LNCaP clone FGC (cell line): ENCODE measurements at regions not wholly inside any gene's neighbourhood (a gene's known extent, or its start where the extent isn't known, plus 50 kb on each side); places are given as distances from the start of the nearest gene placed in this dataset.

Experiments
- DNase-seq: peaks from one replicate; pipeline ENCODE4 v3.0.0-alpha.2; 2011; ENCODE audit warnings: low read depth
- H3K4me3 ChIP-seq: 2 replicates; pipeline ENCODE4 v1.5.1; 2011; ENCODE audit warnings: mild to moderate bottlenecking, low read depth, low read length, control low read depth
- TF ChIP-seq, protein P1 (sequence below): IDR thresholded peaks from 2 replicates; pipeline ENCODE4 v1.5.1; 2012; ENCODE audit warnings: mild to moderate bottlenecking; ENCODE audit not compliant: control insufficient read depth, insufficient read depth; ENCODE audit errors: extremely low read depth

DNA sequence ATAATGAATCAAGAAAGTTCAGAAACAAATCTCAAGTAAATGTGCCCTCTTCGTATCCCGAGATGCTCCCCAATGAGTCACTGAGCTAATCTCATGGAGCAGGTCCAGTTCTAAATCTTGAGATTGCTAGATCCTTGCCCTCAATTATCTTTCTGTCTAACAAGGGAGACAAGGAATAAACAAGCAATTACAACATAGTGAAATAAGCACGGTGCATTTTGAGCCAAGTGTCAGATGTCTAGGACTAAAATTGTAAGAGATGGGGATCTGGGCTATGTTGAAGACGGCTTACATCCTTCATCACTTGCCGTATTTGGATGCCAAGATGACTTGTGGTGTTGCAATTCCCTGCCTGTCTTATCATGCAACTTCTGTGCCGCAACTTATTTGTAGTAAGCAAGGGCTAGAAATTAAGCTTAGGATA, 56.5 kb upstream of the ADGRF1 start:
- no peak overlapping the region for H3K4me3 ChIP-seq
- DNase-seq: no peak
- TF ChIP-seq, protein P1, sequence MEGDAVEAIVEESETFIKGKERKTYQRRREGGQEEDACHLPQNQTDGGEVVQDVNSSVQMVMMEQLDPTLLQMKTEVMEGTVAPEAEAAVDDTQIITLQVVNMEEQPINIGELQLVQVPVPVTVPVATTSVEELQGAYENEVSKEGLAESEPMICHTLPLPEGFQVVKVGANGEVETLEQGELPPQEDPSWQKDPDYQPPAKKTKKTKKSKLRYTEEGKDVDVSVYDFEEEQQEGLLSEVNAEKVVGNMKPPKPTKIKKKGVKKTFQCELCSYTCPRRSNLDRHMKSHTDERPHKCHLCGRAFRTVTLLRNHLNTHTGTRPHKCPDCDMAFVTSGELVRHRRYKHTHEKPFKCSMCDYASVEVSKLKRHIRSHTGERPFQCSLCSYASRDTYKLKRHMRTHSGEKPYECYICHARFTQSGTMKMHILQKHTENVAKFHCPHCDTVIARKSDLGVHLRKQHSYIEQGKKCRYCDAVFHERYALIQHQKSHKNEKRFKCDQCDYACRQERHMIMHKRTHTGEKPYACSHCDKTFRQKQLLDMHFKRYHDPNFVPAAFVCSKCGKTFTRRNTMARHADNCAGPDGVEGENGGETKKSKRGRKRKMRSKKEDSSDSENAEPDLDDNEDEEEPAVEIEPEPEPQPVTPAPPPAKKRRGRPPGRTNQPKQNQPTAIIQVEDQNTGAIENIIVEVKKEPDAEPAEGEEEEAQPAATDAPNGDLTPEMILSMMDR: no peak

GRCh38 chr6:47097092-47097945, 55.2 kb upstream of the ADGRF1 start:
- H3K4me3 ChIP-seq: no peak overlapping the region
- TF ChIP-seq, protein P1: peak; percentile 86
- DNase-seq: peak; percentile 56

GRCh38 chr6:47096211-47096895, 54.2 kb upstream of the ADGRF1 start:
- DNase-seq: no peak
- TF ChIP-seq, protein P1: no peak
- no peak overlapping the region for H3K4me3 ChIP-seq

DNA sequence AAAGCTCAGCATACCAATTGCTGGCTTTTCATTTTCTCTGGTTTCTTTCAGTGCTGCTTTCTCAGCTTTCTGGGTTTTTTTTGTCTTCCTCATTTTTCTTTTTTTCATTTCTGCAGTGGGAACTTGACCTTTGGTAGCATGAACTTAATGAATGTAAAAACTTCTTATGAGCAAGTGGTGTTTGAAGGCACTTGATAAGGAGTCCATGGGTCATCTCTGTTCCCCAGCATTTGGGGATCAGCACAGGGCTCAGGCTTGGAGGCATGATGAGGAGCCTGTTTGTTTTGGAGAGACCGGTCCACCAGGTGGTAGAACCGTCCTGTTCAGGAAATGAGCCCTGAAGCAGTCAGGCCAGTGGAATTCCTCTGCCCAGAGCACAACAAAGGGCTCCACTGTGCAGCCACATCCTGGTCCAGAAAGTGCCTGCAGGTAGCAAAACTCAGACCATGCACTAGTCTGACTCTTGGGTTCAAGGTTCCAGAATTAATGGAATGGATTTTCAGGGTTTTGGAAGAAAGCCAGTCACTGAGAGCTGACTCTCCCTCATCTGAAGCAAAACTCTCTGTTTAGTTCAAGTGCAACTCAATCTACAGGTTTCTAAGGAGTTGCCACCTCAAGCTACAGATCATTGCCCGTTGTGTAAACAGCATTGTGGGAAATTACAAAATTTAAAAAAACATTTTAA, 52.3 kb upstream of the ADGRF1 start:
- TF ChIP-seq, protein P1: 0 out of 2 replicates have a peak, but pooled peaks have one; percentile 1
- no peak for DNase-seq
- H3K4me3 ChIP-seq: no peak overlapping the region

DNA sequence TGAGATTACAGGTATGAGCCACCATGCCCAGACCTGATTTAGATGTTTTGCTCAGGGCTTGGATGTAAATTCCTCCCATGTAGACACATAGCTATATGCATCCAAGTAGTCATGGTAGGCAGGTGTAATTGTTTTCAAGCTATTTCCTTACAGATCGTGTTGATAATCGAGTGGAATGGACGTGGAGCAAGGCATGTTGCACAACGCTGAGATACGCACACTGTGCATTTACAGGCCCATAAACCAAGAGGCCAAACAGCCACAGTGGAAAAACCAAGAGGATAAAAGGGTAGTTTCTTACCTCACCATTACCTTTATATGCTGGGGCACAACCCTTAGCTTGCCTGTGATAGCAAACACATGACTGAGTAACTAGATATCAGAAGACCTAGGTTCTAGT, 51.0 kb upstream of the ADGRF1 start:
- TF ChIP-seq, protein P1: no peak
- peak; percentile 67 for DNase-seq
- no peak overlapping the region for H3K4me3 ChIP-seq

DNA sequence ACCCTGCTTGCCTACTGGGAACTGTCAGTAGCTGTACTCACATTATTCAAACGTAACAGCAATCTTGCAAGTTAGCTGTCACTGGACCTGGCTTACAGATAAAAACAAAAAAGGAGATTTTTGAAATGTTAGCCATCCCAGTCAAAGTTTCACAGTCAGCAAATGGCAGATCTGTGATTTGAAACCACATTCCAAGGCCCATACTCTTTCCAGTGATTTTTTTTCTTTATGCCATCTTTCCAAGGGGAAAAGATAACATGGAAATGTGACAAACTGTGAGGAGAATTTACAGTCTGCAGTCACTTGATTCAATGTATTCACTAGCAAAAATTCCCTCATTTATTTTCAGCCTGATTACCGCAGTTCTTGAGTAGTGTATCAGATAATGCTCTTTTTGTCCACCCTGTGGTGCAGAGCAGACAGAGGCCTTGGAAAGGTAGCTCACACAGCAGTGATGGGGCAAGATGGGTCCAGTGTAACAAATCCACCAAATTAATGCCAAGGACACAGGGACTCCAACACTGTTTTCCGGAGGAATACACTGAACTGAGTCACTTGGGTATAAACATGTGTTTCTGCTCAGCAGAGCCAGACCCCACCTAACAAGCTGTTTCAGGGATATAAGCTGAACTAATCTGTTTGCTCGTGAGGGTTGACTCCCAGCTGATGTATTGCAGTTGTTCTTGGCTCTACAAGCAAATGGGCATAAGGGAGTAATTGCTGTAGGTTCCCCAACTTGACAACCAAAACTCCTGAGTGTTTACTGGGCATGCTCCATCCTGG, 49.9 kb upstream of the ADGRF1 start:
- TF ChIP-seq, protein P1: no peak
- H3K4me3 ChIP-seq: no peak overlapping the region
- no peak for DNase-seq
